Endothelial cell of umbilical vein (primary cell): ENCODE measurements at regions not wholly inside any gene's neighbourhood (a gene's known extent, or its start where the extent isn't known, plus 50 kb on each side); places are given as distances from the start of the nearest gene placed in this dataset.

Experiments
- BruUV-seq: library from RNA; stranded (reverse); fragments of 400-500 nt; replicated peaks from 2 replicates; lab custom pipeline; 2021; lab: Mats Ljungman, UMichigan
- CTCF ChIA-PET: fragments of 300-600, 350-600 bp; sonication (Branson Sonifier 250); formaldehyde crosslinking; loops from one replicate; lab custom pipeline; 2021; ENCODE audit warnings: antibody characterized with exemption, inconsistent platforms; lab: Charles Lee
- POLR2A ChIA-PET: fragments of 300-600, 350-600 bp; sonication (Branson Sonifier 250); formaldehyde crosslinking; loops from one replicate; lab custom pipeline; 2021; ENCODE audit warnings: antibody characterized with exemption, inconsistent platforms; lab: Charles Lee
- DNase-seq: peaks from one replicate; pipeline ENCODE4 v3.0.0-alpha.2; 2011; ENCODE audit warnings: low read depth, low spot score
- FAIRE-seq: peaks from 2 replicates; lab custom pipeline; 2011; peaks lifted over from hg19 to GRCh38; lab: Jason Lieb, UNC
- H2AFZ ChIP-seq: 2 replicates; pipeline ENCODE4 v1.6.0; 2012; ENCODE audit warnings: low read depth, low read length, control low read depth, inconsistent platforms
- H3K27ac ChIP-seq: 2 replicates; pipeline ENCODE4 v1.5.1; 2011; ENCODE audit warnings: low read depth, mild to moderate bottlenecking, control low read depth, low read length, moderate library complexity; ENCODE audit not compliant: insufficient read depth
- H3K27me3 ChIP-seq, 2 experiments: 2 replicates each; pipeline versions ENCODE4 v1.6.0 to v1.6.1; 2011; ENCODE audit warnings: low read length in 2 of 2, mixed read lengths in 1 of 2; ENCODE audit not compliant: control insufficient read depth in 2 of 2, insufficient read depth in 2 of 2
- H3K36me3 ChIP-seq, 2 experiments: 2 replicates in 1 of 2; 3 replicates in 1 of 2; pipeline ENCODE4 v1.5.1; 2011; ENCODE audit warnings: low read length in 2 of 2, mild to moderate bottlenecking in 1 of 2, moderate library complexity in 1 of 2; ENCODE audit not compliant: control insufficient read depth in 2 of 2, insufficient read depth in 2 of 2; ENCODE audit errors: extremely low read depth in 1 of 2
- H3K4me1 ChIP-seq: 3 replicates; pipeline ENCODE4 v1.5.1; 2011; ENCODE audit warnings: mild to moderate bottlenecking, low read length; ENCODE audit not compliant: control insufficient read depth, insufficient read depth; ENCODE audit errors: extremely low read depth
- H3K4me2 ChIP-seq: 2 replicates; pipeline ENCODE4 v1.6.1; 2011; ENCODE audit warnings: low read length, control low read depth, mixed read lengths; ENCODE audit not compliant: insufficient read depth
- H3K4me3 ChIP-seq, 3 experiments: fragments of 200-600 bp in 1 of 3; sonication (generic), shearing (Covaris generic) in 1 of 3; replicated peaks in 1 of 3; 2 replicates each; pipeline ENCODE4 v1.5.1; 2011 to 2016; ENCODE audit warnings: control low read depth in 3 of 3, low read length in 3 of 3, mild to moderate bottlenecking in 2 of 3, inconsistent platforms in 1 of 3, low read depth in 1 of 3, moderate library complexity in 1 of 3; ENCODE audit not compliant: insufficient read depth in 1 of 3
- H3K79me2 ChIP-seq: 2 replicates; pipeline ENCODE4 v1.6.0; 2012; ENCODE audit warnings: low read length, inconsistent platforms; ENCODE audit not compliant: control insufficient read depth, insufficient read depth
- H3K9ac ChIP-seq: replicated peaks from 2 replicates; pipeline ENCODE3; 2011; ENCODE audit warnings: low read length, control low read depth; ENCODE audit not compliant: insufficient read depth; ENCODE audit errors: extremely low read depth
- H3K9me1 ChIP-seq: replicated peaks from 3 replicates; pipeline ENCODE4 v1.6.0; 2011; ENCODE audit warnings: mild to moderate bottlenecking, low read length; ENCODE audit not compliant: control insufficient read depth, insufficient read depth; ENCODE audit errors: extremely low read depth
- H3K9me3 ChIP-seq: replicated peaks from 2 replicates; pipeline ENCODE4 v1.5.1; 2012; ENCODE audit warnings: low read length, inconsistent platforms; ENCODE audit not compliant: control insufficient read depth, insufficient read depth
- H4K20me1 ChIP-seq: replicated peaks from 2 replicates; pipeline ENCODE3; 2011; ENCODE audit warnings: mild to moderate bottlenecking, low read length; ENCODE audit not compliant: control insufficient read depth, insufficient read depth; ENCODE audit errors: extremely low read depth
- EZH2 ChIP-seq: IDR thresholded peaks from 2 replicates; pipeline ENCODE4 v1.6.1; 2012; ENCODE audit warnings: borderline replicate concordance, low read depth, mild to moderate bottlenecking, moderate library complexity, low read length, inconsistent platforms; ENCODE audit not compliant: severe bottlenecking
- FOS ChIP-seq: IDR thresholded peaks from 2 replicates; pipeline ENCODE4 v1.6.1; 2011; ENCODE audit warnings: mild to moderate bottlenecking, low read length, moderate library complexity, borderline replicate concordance; ENCODE audit not compliant: insufficient read depth
- GATA2 ChIP-seq: IDR thresholded peaks from 2 replicates; pipeline ENCODE4 v1.7.0; 2011; ENCODE audit warnings: low read depth, mild to moderate bottlenecking, moderate library complexity, mixed read lengths, low read length; ENCODE audit not compliant: insufficient read length, insufficient read depth
- JUN ChIP-seq: IDR thresholded peaks from 2 replicates; pipeline ENCODE4 v1.6.1; 2011; ENCODE audit warnings: borderline replicate concordance, low read depth; ENCODE audit not compliant: insufficient read length, insufficient read depth
- MYC ChIP-seq: IDR thresholded peaks from one replicate; pipeline ENCODE4 v1.6.1; 2011; ENCODE audit warnings: mild to moderate bottlenecking, low read depth, low read length
- POLR2A ChIP-seq: IDR thresholded peaks from 2 replicates; pipeline ENCODE4 v1.6.1; 2012; ENCODE audit warnings: low read depth, mild to moderate bottlenecking, control low read depth, low read length
- POLR2AphosphoS5 ChIP-seq: IDR thresholded peaks from 2 replicates; pipeline ENCODE4 v1.6.1; 2012; ENCODE audit warnings: low read depth, mild to moderate bottlenecking, control low read depth, low read length, moderate library complexity; ENCODE audit not compliant: insufficient read depth
- dilution Hi-C: fragments of 300-500 bp; cut with MboI; formaldehyde crosslinking; loops from one replicate; pipeline ENCODE4 v1.15.0; 2019; ENCODE audit warnings: low sequenced_read_pairs; ENCODE audit not compliant: extremely low pct_ligation_motif_present
- intact Hi-C: fragments of 100-400 bp; cut with micrococcal nuclease; formaldehyde crosslinking; loops from one replicate; pipeline ENCODE4 v1.10.0; 2022
- TF ChIP-seq, protein P1 (sequence below): IDR thresholded peaks from 2 replicates; pipeline ENCODE4 v1.6.1; 2011; ENCODE audit not compliant: insufficient read depth, insufficient read length
- TF ChIP-seq, protein P2 (sequence below), 2 donors: IDR thresholded peaks; 1 replicate in 1 of 2; 2 replicates in 1 of 2; pipeline ENCODE4 v1.5.1; 2011; ENCODE audit warnings: low read length in 2 of 2, mild to moderate bottlenecking in 2 of 2, moderate library complexity in 2 of 2, control low read depth in 1 of 2, inconsistent platforms in 1 of 2, low read depth in 1 of 2; ENCODE audit not compliant: insufficient read depth in 1 of 2; ENCODE audit errors: extremely low read depth in 1 of 2

GRCh38 chr5:71794061-71794695, 75.1 kb downstream of the CARTPT start:
- Histone ChIP-seq H3K4me3 (no peak overlapping the region), H3K4me2 (no peak overlapping the region), H3K79me2 (no peaks in the 10 kb centered on the region), H4K20me1 (no peaks in the 10 kb centered on the region), H3K27ac (no peak overlapping the region), H2AFZ (no peak overlapping the region), H3K27me3 (peaks cover 0 to 4% of the 10 kb centered on the region in 2 experiments), H3K4me1 (no peaks in the 10 kb centered on the region), H3K9me3 (no peaks in the 10 kb centered on the region), H3K9me1 (no peaks in the 10 kb centered on the region), H3K9ac (no peak overlapping the region), H3K36me3 (no peaks in the 10 kb centered on the region)
- CTCF ChIA-PET: no interaction called here
- FAIRE-seq (no peak), DNase-seq (no peak)
- POLR2A ChIA-PET: no interaction called here
- intact Hi-C loops: no loop called here
- dilution Hi-C loops: no loop called here
- BruUV-seq: no TSS peak
- TF ChIP-seq POLR2A (no peak), EZH2 (no peak), JUN (no peak), GATA2 (no peak), FOS (no peak), POLR2AphosphoS5 (no peak), MYC (no peak)
- TF ChIP-seq, protein P1, sequence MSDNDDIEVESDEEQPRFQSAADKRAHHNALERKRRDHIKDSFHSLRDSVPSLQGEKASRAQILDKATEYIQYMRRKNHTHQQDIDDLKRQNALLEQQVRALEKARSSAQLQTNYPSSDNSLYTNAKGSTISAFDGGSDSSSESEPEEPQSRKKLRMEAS: no peak
- TF ChIP-seq, protein P2, sequence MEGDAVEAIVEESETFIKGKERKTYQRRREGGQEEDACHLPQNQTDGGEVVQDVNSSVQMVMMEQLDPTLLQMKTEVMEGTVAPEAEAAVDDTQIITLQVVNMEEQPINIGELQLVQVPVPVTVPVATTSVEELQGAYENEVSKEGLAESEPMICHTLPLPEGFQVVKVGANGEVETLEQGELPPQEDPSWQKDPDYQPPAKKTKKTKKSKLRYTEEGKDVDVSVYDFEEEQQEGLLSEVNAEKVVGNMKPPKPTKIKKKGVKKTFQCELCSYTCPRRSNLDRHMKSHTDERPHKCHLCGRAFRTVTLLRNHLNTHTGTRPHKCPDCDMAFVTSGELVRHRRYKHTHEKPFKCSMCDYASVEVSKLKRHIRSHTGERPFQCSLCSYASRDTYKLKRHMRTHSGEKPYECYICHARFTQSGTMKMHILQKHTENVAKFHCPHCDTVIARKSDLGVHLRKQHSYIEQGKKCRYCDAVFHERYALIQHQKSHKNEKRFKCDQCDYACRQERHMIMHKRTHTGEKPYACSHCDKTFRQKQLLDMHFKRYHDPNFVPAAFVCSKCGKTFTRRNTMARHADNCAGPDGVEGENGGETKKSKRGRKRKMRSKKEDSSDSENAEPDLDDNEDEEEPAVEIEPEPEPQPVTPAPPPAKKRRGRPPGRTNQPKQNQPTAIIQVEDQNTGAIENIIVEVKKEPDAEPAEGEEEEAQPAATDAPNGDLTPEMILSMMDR (IDR thresholded peaks at IDR 0.05; ENCODE audit: extremely low read depth in 1 of 2, insufficient read depth in 1 of 2, low read depth in 1 of 2, low read length in 2 of 2): no peak
